ENCODE measurements at regions not wholly inside any gene's neighbourhood (a gene's known extent, or its start where the extent isn't known, plus 50 kb on each side); places are given as distances from the start of the nearest gene placed in this dataset.

DNA sequence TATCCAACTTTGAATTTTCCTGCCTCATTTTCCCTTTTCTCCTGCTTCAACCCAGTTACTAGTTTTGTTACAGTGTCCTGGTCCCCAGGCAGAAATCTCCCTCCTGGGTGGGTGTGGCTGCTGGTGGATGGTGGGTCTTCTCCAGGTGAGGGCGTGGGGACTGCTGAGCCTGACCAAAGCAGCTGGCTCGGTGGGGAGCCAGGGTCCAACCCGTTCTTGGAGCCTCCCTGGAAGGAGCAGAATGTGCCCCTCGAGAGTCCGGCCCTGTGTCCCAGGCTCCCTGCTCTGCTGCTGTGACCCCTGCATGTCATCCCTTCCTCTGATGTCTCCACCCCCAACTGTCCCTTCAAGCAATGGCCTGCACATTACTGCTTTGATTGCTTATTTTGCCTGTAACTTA lies 86.6 kb upstream of the TCERG1L start:
- no peak overlapping the region for H3K4me3 ChIP-seq (ENCODE audit: low read depth, low read length)
- DNase-seq (ENCODE audit: low read depth) = no peak
- TF ChIP-seq, protein P1, sequence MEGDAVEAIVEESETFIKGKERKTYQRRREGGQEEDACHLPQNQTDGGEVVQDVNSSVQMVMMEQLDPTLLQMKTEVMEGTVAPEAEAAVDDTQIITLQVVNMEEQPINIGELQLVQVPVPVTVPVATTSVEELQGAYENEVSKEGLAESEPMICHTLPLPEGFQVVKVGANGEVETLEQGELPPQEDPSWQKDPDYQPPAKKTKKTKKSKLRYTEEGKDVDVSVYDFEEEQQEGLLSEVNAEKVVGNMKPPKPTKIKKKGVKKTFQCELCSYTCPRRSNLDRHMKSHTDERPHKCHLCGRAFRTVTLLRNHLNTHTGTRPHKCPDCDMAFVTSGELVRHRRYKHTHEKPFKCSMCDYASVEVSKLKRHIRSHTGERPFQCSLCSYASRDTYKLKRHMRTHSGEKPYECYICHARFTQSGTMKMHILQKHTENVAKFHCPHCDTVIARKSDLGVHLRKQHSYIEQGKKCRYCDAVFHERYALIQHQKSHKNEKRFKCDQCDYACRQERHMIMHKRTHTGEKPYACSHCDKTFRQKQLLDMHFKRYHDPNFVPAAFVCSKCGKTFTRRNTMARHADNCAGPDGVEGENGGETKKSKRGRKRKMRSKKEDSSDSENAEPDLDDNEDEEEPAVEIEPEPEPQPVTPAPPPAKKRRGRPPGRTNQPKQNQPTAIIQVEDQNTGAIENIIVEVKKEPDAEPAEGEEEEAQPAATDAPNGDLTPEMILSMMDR (IDR thresholded peaks at IDR 0.05; ENCODE audit: insufficient read depth, low read depth, low read length, missing control alignments) = no peak

DNA sequence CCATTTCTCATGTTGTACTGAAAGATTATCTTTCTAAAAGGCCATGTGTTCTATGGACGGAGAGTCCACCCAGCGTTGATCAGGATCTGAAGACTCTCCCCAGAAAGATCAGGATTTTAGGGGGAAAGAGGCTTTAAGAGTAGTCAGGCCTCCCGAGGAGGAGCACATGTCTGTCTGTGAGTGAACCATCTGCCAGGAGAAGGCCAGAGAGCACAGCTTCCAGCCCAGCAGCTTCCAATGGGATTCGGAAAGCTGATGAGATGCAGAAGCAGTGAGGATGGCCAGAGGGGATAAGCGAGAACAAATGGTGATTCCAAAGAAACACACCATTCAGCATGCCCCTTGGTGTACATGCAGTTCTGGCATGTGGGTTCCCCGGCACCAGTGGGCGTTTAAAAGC lies 88.5 kb upstream of the TCERG1L start:
- no peak for DNase-seq (ENCODE audit: low read depth)
- H3K4me3 ChIP-seq (ENCODE audit: low read depth, low read length) = no peak overlapping the region
- TF ChIP-seq, protein P1 (IDR thresholded peaks at IDR 0.05; ENCODE audit: insufficient read depth, low read depth, low read length, missing control alignments) = no peak

DNA sequence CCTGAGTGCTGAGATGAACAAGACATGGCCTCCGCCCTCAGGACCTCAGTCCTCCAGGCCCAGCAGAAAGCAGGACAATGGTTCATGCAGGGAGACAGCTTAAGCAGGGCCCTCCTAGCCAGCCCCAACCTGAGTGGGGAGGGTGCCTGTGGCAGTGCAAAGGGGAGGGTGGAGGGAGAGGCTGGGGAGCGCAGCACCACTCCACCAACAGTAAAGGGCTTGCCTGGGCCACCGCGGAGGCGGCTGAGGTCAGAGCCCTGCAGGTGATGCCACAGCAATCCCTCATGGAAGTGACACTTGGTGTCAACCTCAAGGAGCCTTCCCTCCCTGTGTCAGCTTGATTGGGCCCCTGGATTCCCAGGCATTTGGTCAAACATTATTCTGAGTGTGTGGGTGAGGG lies 89.0 kb upstream of the TCERG1L start:
- no peak overlapping the region for H3K4me3 ChIP-seq (ENCODE audit: low read depth, low read length)
- TF ChIP-seq, protein P1 (IDR thresholded peaks at IDR 0.05; ENCODE audit: insufficient read depth, low read depth, low read length, missing control alignments) = no peak
- no peak for DNase-seq (ENCODE audit: low read depth)

DNA sequence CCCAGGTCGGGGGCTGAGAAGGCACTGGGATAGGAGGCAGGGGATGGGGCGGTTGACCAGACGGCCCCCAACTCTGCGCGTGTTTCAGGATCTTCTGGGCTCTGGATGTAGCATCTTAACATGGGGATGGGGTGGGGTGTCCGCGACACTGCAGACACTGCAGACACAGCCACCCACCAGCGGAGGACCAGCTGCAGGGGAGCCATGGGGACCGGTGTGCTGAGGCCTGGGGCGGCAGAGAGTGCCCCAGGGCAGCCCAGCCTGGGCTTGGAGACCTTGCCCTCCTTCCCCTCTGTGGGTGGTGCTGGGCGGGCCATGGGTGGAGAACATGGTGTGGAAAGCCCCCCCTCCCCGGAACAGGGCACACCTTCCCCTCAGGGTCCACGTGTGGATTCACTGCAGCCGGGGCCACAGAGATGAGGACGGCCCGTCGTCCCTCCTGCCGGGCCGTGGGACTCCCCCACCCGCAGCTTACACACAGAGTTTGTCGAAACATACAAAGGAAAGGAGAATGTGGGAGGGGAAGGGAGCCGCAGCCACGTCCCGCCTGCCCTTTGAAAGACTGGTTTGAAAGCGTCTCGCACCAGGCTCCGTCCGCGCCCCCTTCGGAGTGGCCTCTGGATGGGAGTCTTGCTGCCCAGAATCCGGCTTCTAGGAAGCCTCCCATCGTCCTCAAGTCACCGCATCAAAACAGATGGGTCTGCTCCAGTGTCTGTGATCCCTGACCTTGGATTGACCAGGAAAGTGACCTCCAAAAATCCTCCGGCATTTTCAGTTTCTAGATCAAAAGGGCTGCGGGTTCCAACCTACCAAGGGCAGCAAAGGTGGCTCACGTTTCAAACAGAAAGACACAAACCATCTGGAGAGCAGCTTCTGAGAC lies 91.5 kb upstream of the TCERG1L start:
- no peak overlapping the region for H3K4me3 ChIP-seq (ENCODE audit: low read depth, low read length)
- TF ChIP-seq, protein P1 (IDR thresholded peaks at IDR 0.05; ENCODE audit: insufficient read depth, low read depth, low read length, missing control alignments) = no peak

DNA sequence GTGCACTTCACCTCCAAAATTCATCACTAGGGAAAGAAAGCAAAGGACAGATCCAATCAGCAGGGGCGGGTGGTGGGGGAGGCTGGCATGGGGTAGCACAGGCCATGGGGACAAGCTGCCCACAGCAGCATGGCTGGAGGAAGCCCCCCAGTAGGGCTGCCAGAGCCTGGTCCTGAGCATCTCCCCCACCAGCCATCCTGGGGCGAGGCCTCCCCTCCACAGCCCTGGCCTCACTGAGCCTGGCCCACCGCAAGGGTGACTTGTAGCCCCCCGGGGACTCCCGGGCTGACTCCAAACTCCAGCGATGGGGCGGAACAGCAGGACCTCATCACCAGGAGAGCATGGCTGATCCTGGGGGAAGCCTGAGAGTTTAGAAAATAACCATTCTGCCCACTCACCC lies 92.4 kb upstream of the TCERG1L start:
- TF ChIP-seq, protein P1 (IDR thresholded peaks at IDR 0.05; ENCODE audit: insufficient read depth, low read depth, low read length, missing control alignments) = no peak
- no peak for DNase-seq (ENCODE audit: low read depth)
- no peak overlapping the region for H3K4me3 ChIP-seq (ENCODE audit: low read depth, low read length)

More for the DNA sequence above, 91.5 kb upstream of the TCERG1L start:
- no peak for DNase-seq (ENCODE audit: low read depth)

DNA sequence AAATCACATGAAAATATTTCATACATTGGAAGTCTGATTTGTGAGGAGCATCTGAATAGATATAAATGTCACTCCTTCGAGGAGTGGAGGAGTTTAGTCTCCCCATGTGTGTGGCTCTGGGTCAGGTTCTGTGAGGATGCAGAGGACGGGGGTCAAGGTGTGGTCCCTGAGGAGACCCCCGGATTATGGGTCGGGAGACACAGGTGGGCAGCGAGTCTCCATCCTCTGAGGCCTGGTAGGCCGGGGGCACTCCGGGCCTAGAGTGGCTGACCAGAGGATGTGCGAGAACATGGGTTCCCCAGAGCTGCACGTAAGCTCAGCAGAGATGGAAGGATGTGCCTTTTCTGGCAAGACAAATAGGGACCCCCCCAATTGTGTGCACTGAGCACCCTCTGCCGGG lies 93.4 kb upstream of the TCERG1L start:
- no peak for DNase-seq (ENCODE audit: low read depth)
- no peak overlapping the region for H3K4me3 ChIP-seq (ENCODE audit: low read depth, low read length)
- TF ChIP-seq, protein P1 (IDR thresholded peaks at IDR 0.05; ENCODE audit: insufficient read depth, low read depth, low read length, missing control alignments) = no peak
